Stromal cell of bone marrow (primary cell): ENCODE measurements at regions not wholly inside any gene's neighbourhood (a gene's known extent, or its start where the extent isn't known, plus 50 kb on each side); places are given as distances from the start of the nearest gene placed in this dataset.
A peak's percentile ranks its signal among the peaks of the same experiment; 100 is the strongest.

Experiments used
- DNase-seq: peaks from one replicate; pipeline ENCODE4 v3.0.0-alpha.2; 2012; ENCODE audit warnings: low read depth

GRCh38 chr12:91577586-91578539 lies 395.2 kb upstream of the DCN start:
- DNase-seq = peak; percentile 24

- no peak for DNase-seq
Observed at GRCh38 chr12:91576432-91576831, 393.8 kb upstream of the DCN start.

GRCh38 chr12:91575630-91576029 lies 393.0 kb upstream of the DCN start:
- no peak for DNase-seq

DNA sequence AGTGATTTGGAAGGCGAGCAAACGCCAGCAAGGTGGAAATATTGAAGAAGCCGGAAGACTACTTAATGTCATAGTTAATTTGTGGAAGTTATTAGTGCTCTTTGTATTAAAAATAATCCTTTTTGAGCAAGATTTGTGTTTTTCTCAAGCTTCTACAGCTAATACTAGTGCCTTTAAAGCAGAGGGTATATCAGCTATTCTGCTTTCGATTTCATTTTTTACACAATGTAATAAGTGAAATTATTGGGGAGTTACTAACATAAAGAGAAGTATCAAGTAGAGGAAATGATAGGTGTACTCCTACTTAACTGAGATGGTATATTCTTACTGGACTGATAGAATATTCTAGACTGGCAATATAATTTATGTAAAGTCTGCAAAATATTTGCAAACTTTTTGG lies 392.4 kb upstream of the DCN start:
- DNase-seq = no peak

- no peak for DNase-seq
Observed at GRCh38 chr12:91574391-91574790, 391.8 kb upstream of the DCN start.

GRCh38 chr12:91572869-91573268 lies 390.3 kb upstream of the DCN start:
- no peak for DNase-seq

DNA sequence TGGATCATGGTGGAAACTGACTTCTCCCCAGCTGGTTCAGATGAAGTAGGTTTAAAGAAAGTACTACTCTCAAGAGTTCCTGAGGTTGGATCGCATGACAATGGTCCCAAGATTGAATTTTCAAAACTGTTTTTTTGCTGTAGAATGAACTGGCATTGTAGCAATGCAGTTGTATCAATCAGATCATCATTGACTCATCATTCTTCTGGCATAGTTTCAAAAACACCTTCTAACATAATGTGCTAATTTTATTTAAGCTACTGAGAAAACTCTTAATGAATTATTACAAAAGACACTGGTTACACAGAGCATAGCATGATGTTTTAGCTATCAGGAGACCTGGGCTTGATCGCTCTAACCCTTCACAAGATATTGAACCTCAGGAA lies 384.5 kb upstream of the DCN start:
- no peak for DNase-seq

GRCh38 chr12:91566328-91567099 lies 383.9 kb upstream of the DCN start:
- DNase-seq = no peak

DNA sequence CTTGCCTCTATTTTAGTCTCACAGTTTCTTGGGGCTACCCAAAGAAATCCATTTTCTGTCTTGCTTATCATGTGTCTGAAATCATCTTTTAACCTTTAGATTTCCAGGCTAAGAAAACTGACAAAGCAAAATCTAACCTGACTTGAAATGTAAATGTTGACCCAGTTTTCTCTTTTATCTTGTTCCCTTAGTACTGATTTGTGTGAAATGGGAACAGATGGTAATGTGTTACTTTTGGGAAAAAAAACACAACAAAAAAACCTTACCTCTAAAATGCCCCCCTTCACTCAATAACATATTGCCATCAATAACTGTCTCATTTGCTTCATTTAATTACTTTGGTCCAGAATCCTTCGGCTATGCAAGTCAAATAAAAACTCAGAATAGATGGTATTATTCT lies 383.2 kb upstream of the DCN start:
- no peak for DNase-seq

GRCh38 chr12:91565246-91565645 lies 382.6 kb upstream of the DCN start:
- no peak for DNase-seq

- DNase-seq = no peak
Observed at GRCh38 chr12:91563011-91563765, 380.6 kb upstream of the DCN start.

DNA sequence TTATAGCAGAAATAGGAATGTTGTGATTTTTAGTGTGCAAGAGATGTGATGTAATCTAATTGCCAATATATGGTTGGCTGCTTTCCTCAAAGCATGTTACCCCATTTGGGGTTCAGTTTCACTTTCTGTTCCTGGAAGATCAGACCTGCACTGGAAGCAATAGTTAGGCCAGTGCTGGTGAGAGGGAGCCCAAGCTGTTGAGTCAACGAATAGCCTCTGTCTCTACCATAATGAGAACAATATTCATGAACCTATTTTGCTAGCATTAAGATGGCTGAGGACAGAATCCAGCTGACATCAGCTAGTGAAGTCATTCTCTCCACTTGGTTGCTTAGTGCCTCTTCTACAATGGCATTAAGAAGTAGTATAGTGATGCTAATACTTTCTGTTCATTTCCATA lies 379.9 kb upstream of the DCN start:
- DNase-seq = no peak

DNA sequence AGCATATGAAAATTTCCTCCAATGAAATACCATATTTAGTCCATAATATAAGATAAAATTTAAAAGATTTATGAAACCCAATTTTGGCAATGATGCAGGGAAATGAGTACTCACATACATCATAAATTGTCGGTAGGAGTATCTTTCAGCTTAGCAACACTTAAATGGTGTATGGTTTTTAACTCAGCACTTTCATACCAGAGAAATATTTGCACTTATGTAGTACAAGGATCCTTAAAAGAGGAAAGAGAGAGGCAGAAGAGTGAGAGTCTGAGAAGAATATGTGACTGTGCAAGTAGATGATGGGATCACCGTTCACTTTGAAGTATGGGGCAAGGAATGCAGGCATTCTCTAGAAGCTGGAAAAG lies 379.3 kb upstream of the DCN start:
- DNase-seq = no peak

GRCh38 chr12:91561301-91561957 lies 378.8 kb upstream of the DCN start:
- DNase-seq = no peak

GRCh38 chr12:91556909-91557308 lies 374.3 kb upstream of the DCN start:
- no peak for DNase-seq

DNA sequence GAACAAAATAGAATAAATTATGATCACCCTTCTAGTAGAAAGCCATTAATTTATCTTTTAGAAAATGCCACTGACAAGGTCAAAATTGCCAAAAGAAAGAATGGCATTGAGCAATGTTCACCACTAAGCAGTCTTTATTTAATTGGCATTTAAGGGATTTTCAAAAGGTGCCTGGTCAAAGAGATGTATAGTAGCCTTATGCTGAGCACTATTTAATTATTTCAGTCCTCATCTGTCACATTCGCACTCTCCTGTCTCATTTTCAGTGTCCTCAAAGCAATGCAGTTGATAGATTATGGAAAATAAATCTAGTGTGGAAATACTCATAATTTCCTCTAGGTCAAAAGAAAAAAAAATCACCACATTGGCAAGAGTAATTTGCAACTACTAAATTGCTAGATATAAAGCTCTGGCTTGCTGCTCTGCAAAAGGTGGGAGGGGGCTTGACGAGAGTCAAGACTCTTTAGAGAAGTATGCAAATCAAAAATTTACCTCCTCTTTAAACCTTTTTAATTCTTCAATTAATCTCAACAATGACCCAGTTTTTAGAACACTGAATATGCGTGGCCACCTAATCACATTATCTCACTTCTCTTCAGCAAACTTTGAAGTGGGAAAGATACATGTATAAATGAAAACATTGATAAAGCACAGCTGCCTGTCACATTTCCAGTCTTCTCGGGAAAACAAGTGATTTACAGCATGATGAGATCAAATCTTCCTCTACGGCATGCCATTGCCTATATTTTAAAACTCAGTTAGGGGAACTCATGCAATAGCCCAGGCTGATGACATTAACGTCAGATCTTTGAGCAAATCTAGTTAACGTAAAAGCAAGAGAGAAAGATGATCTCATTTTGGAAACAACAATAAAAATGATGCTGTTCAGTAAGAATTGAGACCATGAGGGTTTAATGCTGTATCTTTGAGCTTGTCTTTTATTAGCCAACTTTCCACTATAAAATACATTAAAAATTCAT lies 373.1 kb upstream of the DCN start:
- DNase-seq = no peak

DNA sequence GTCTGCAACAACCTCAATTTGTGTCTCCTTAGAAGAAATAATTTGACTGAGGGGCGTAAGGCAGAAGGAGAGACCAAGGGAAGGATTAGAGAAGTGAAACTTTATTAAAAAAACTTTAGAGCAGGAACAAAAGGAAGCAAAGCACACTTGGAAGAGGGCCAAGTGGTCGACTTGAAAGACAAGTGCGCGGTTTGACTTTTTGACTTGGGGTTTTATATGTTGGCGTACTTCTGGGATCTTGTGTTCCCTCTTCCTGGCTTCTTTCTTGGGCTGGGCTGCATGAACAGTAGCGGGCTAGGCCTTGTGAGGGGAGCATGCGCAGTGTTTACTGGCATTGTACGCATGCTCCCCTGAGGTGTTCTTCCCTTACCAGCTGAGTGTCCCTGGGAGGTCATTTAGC lies 369.3 kb upstream of the DCN start:
- no peak for DNase-seq

DNA sequence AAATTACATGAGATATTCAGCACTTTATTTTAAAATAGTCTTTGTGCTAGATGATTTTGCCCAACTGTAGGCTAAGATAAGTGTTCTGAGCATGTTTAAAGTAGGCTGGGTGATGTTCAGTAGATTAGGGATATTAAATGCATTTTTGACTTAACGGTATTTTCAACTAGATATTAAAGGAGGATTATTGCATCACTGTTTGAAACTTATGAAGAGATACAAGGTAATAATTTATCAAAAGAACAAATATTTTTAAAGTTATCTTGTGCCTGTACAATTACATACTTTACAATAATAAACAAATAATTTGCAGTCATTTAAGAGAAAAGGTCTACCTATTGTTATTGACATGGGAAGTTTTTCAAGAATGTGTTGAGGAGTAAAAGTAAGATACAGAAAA lies 368.6 kb upstream of the DCN start:
- no peak for DNase-seq

- no peak for DNase-seq
Observed at GRCh38 chr12:91542666-91543065, 360.0 kb upstream of the DCN start.

GRCh38 chr12:91542067-91542466 lies 359.4 kb upstream of the DCN start:
- no peak for DNase-seq

DNA sequence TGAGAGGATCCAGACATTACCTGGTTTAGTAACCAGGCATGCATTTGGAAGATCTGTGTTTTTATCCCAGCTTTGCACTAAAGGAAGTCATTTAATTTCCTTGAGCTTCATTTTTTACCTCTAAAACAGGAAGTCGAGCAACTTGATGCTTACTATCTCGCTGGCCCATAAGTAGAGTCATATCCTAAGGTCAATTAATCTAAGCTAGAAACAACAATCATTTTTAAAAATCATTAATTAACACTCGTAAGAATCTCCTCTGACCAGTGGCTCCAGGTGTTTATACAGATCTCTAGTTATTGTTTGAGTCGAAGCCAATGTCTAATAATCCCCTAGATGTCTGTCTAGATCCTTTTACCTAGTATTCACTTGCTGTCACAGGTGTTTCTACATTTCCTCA lies 355.8 kb upstream of the DCN start:
- DNase-seq = no peak
